ENCODE measurements at regions not wholly inside any gene's neighbourhood (a gene's known extent, or its start where the extent isn't known, plus 50 kb on each side); places are given as distances from the start of the nearest gene placed in this dataset.

- TF ChIP-seq, protein P1, sequence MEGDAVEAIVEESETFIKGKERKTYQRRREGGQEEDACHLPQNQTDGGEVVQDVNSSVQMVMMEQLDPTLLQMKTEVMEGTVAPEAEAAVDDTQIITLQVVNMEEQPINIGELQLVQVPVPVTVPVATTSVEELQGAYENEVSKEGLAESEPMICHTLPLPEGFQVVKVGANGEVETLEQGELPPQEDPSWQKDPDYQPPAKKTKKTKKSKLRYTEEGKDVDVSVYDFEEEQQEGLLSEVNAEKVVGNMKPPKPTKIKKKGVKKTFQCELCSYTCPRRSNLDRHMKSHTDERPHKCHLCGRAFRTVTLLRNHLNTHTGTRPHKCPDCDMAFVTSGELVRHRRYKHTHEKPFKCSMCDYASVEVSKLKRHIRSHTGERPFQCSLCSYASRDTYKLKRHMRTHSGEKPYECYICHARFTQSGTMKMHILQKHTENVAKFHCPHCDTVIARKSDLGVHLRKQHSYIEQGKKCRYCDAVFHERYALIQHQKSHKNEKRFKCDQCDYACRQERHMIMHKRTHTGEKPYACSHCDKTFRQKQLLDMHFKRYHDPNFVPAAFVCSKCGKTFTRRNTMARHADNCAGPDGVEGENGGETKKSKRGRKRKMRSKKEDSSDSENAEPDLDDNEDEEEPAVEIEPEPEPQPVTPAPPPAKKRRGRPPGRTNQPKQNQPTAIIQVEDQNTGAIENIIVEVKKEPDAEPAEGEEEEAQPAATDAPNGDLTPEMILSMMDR (IDR thresholded peaks at IDR 0.05) = no peak
- no peak for TF ChIP-seq POLR2A (IDR thresholded peaks at IDR 0.05)
These were observed 149.9 kb downstream of the RBM43 start for GRCh38 chr2:151111599-151112278.
